H1 (cell line): ENCODE measurements at regions not wholly inside any gene's neighbourhood (a gene's known extent, or its start where the extent isn't known, plus 50 kb on each side); places are given as distances from the start of the nearest gene placed in this dataset.

ENCODE experiments used
- BACH1 ChIP-seq: IDR thresholded peaks from 2 replicates; pipeline ENCODE4 v1.6.1; 2012; ENCODE audit warnings: low read length, improper control_type of control experiment
- CBX5 ChIP-seq: fragments of 300-800, 300-1000 bp; sonication (generic); IDR thresholded peaks from 2 replicates; pipeline ENCODE4 v1.7.1; 2016; ENCODE audit warnings: antibody characterized with exemption, low read length, low read depth
- CEBPB ChIP-seq: IDR thresholded peaks from 2 replicates; pipeline ENCODE4 v1.6.1; 2012; ENCODE audit warnings: low read depth, low read length
- FOSL1 ChIP-seq: IDR thresholded peaks from 2 replicates; pipeline ENCODE4 v1.6.1; 2011; ENCODE audit warnings: mild to moderate bottlenecking, low read depth, low read length, moderate library complexity; ENCODE audit not compliant: insufficient read depth
- GABPA ChIP-seq: IDR thresholded peaks from 2 replicates; pipeline ENCODE4 v1.6.1; 2011; ENCODE audit warnings: mild to moderate bottlenecking, low read length, moderate library complexity, borderline replicate concordance; ENCODE audit not compliant: insufficient read depth
- KDM4A ChIP-seq: IDR thresholded peaks from one replicate; pipeline ENCODE4 v1.7.1; 2012; ENCODE audit warnings: low read depth, mild to moderate bottlenecking, moderate library complexity, low read length, inconsistent platforms; ENCODE audit not compliant: severe bottlenecking
- KDM5A ChIP-seq: fragments of 200-600 bp; IDR thresholded peaks from 2 replicates; pipeline ENCODE4 v1.7.1; 2012; ENCODE audit warnings: mild to moderate bottlenecking, low read length, inconsistent platforms, mixed read lengths
- RAD21 ChIP-seq, 2 experiments: IDR thresholded peaks in 1 of 2; conservative IDR thresholded peaks in 1 of 2; 2 replicates each; pipeline ENCODE4 v1.6.1; 2011; ENCODE audit warnings: low read depth in 2 of 2, low read length in 2 of 2, improper control_type of control experiment in 1 of 2, inconsistent platforms in 1 of 2, mild to moderate bottlenecking in 1 of 2, moderate library complexity in 1 of 2
- SIN3A ChIP-seq, 2 experiments: IDR thresholded peaks in 1 of 2; conservative IDR thresholded peaks in 1 of 2; 2 replicates each; pipeline ENCODE4 v1.6.1; 2011 to 2012; ENCODE audit warnings: low read length in 2 of 2, improper control_type of control experiment in 1 of 2, low read depth in 1 of 2, mild to moderate bottlenecking in 1 of 2
- SP1 ChIP-seq: IDR thresholded peaks from 2 replicates; pipeline ENCODE4 v1.6.1; 2011; ENCODE audit warnings: low read depth, low read length
- YY1 ChIP-seq: IDR thresholded peaks from 2 replicates; pipeline ENCODE4 v1.6.1; 2011; ENCODE audit warnings: low read depth, mild to moderate bottlenecking, low read length
- TF ChIP-seq, protein P1 (sequence below): IDR thresholded peaks from 2 replicates; pipeline ENCODE4 v1.6.1; 2012; ENCODE audit warnings: inconsistent platforms
- TF ChIP-seq, protein P2 (sequence below), 3 experiments: IDR thresholded peaks; 1 replicate in 2 of 3; 2 replicates in 1 of 3; pipeline versions ENCODE4 v1.5.1 to v1.6.1; 2011; ENCODE audit warnings: low read length in 3 of 3, mild to moderate bottlenecking in 3 of 3, inconsistent platforms in 2 of 3, low read depth in 1 of 3, moderate library complexity in 1 of 3; ENCODE audit not compliant: insufficient read depth in 1 of 3; ENCODE audit errors: control extremely low read depth in 1 of 3

DNA sequence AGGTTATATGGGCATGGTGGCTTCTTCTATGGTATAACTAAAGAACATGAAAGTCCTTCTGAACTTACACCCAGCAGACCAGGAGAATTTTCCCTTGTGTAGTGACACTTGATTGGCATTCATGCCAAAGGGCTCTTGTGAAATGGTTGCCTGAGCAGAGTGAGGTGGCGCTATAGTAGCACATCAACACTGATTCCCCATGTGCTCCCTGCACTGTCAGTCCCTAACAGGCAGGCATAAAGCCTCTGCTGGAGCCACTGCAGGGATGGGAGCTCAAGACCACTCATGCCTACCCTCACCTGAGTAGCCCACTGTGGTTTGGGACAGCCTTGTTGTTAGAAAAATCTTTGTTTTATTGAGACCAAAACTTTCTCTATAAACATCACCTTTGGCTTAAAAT is 92.6 kb upstream of the LIN7C start (continued):
- TF ChIP-seq CBX5 (no peak), GABPA (no peak), SP1 (no peak), FOSL1 (no peak), SIN3A (conservative IDR thresholded peaks at IDR 0.05 in 1 of 2, IDR thresholded peaks at IDR 0.05 in 1 of 2; ENCODE audit: low read depth in 1 of 2, low read length in 2 of 2) (peak; percentile 37 to 78; a peak in 2 of 4 replicates), KDM5A (no peak), CEBPB (peak; percentile 63; the same call in 1 of the 2 replicates), RAD21 (IDR thresholded peaks at IDR 0.05 in 1 of 2, conservative IDR thresholded peaks at IDR 0.05 in 1 of 2; ENCODE audit: low read depth in 2 of 2, low read length in 2 of 2) (peak; percentile 53 to 64), KDM4A (no peak), BACH1 (no peak), YY1 (peak; percentile 41; the same call in 1 of the 2 replicates)
- TF ChIP-seq, protein P1, sequence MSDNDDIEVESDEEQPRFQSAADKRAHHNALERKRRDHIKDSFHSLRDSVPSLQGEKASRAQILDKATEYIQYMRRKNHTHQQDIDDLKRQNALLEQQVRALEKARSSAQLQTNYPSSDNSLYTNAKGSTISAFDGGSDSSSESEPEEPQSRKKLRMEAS, result peak; percentile 89
- TF ChIP-seq, protein P2, sequence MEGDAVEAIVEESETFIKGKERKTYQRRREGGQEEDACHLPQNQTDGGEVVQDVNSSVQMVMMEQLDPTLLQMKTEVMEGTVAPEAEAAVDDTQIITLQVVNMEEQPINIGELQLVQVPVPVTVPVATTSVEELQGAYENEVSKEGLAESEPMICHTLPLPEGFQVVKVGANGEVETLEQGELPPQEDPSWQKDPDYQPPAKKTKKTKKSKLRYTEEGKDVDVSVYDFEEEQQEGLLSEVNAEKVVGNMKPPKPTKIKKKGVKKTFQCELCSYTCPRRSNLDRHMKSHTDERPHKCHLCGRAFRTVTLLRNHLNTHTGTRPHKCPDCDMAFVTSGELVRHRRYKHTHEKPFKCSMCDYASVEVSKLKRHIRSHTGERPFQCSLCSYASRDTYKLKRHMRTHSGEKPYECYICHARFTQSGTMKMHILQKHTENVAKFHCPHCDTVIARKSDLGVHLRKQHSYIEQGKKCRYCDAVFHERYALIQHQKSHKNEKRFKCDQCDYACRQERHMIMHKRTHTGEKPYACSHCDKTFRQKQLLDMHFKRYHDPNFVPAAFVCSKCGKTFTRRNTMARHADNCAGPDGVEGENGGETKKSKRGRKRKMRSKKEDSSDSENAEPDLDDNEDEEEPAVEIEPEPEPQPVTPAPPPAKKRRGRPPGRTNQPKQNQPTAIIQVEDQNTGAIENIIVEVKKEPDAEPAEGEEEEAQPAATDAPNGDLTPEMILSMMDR (IDR thresholded peaks at IDR 0.05; ENCODE audit: control extremely low read depth in 1 of 3, insufficient read depth in 1 of 3, low read depth in 1 of 3, low read length in 3 of 3), result peak; percentile 39 to 63 (median 61); a peak in 3 of 4 replicates
